PC-3 (cell line): ENCODE measurements at regions not wholly inside any gene's neighbourhood (a gene's known extent, or its start where the extent isn't known, plus 50 kb on each side); places are given as distances from the start of the nearest gene placed in this dataset.

Experiments used
- ATAC-seq: fragments of 200-7000 bp; cut with Tn5 transposase; 2 replicates; pipeline ENCODE4 v1.9.1; 2020; ENCODE audit warnings: mild to moderate bottlenecking, moderate library complexity
- BruUV-seq: library from RNA; stranded (reverse); fragments of 400-500 nt; replicated peaks from 2 replicates; lab custom pipeline; 2021; lab: Mats Ljungman, UMichigan
- CTCF ChIA-PET: fragments of 300-600 bp; sonication (Branson Sonifier 250); formaldehyde crosslinking; loops from one replicate; lab custom pipeline; 2022; ENCODE audit warnings: antibody characterized with exemption; lab: Charles Lee
- POLR2A ChIA-PET: fragments of 300-600 bp; sonication (Branson Sonifier 250); formaldehyde crosslinking; loops from one replicate; lab custom pipeline; 2022; ENCODE audit warnings: antibody characterized with exemption; ENCODE audit not compliant: unreplicated experiment; lab: Charles Lee
- DNase-seq: peaks from one replicate; pipeline ENCODE4 v3.0.0-alpha.2; 2015
- H2AFZ ChIP-seq: fragments of 300-600 bp; sonication (generic); 2 replicates; pipeline ENCODE4 v1.6.0; 2016; ENCODE audit warnings: antibody characterized with exemption, low read length
- H3F3A ChIP-seq: fragments of 300-600 bp; sonication (generic); one replicate; pipeline ENCODE4 v1.6.0; 2017; ENCODE audit warnings: antibody characterized with exemption, low read length, control low read depth, mild to moderate bottlenecking; ENCODE audit not compliant: unreplicated experiment
- H3K27ac ChIP-seq: fragments of 300-600 bp; sonication (generic); 2 replicates; pipeline ENCODE4 v1.5.1; 2016; ENCODE audit warnings: mild to moderate bottlenecking, low read length
- H3K27me3 ChIP-seq: fragments of 300-600 bp; sonication (generic); 2 replicates; pipeline ENCODE4 v1.6.1; 2016; ENCODE audit warnings: low read length, mixed read lengths
- H3K36me3 ChIP-seq: fragments of 300-600 bp; sonication (generic); 2 replicates; pipeline ENCODE4 v1.6.1; 2016; ENCODE audit warnings: low read depth, mixed run types, low read length, mixed read lengths
- H3K4me1 ChIP-seq: fragments of 300-600 bp; sonication (generic); 2 replicates; pipeline ENCODE4 v1.5.1; 2016; ENCODE audit warnings: low read length; ENCODE audit not compliant: insufficient read depth
- H3K4me2 ChIP-seq: fragments of 300-600 bp; sonication (generic); 2 replicates; pipeline ENCODE4 v1.6.0; 2016; ENCODE audit warnings: low read length
- H3K4me3 ChIP-seq: fragments of 300-600 bp; sonication (generic); 2 replicates; pipeline ENCODE4 v1.5.1; 2016; ENCODE audit warnings: mild to moderate bottlenecking, low read length, mixed read lengths
- H3K79me2 ChIP-seq: fragments of 300-600 bp; sonication (generic); 2 replicates; pipeline ENCODE4 v1.6.1; 2017; ENCODE audit warnings: low read length, mixed read lengths
- H3K9ac ChIP-seq: fragments of 300-600 bp; sonication (generic); 2 replicates; pipeline ENCODE4 v1.6.0; 2016; ENCODE audit warnings: mild to moderate bottlenecking, low read length
- H3K9me2 ChIP-seq: fragments of 300-600 bp; sonication (generic); replicated peaks from 2 replicates; pipeline ENCODE4 v1.6.1; 2016; ENCODE audit warnings: mixed run types, low read length, mixed read lengths
- H3K9me3 ChIP-seq: fragments of 300-600 bp; sonication (generic); 2 replicates; pipeline ENCODE4 v1.6.1; 2016; ENCODE audit warnings: low read length, mixed read lengths
- H4K20me1 ChIP-seq: fragments of 300-600 bp; sonication (generic); 2 replicates; pipeline ENCODE4 v1.6.1; 2016; ENCODE audit warnings: low read length, mixed read lengths
- EZH2 ChIP-seq: fragments of 300-600 bp; sonication (generic); IDR thresholded peaks from one replicate; pipeline ENCODE4 v1.6.1; 2017; ENCODE audit warnings: antibody characterized with exemption, mild to moderate bottlenecking, low read length; ENCODE audit not compliant: unreplicated experiment
- EZH2phosphoT487 ChIP-seq: fragments of 300-600 bp; sonication (generic); IDR thresholded peaks from 2 replicates; pipeline ENCODE4 v1.6.1; 2018; ENCODE audit warnings: mild to moderate bottlenecking, antibody characterized with exemption, low read length, borderline replicate concordance
- intact Hi-C: fragments of 100-400 bp; cut with micrococcal nuclease; formaldehyde crosslinking; loops from 2 replicates; pipeline ENCODE4 v1.9.0; 2023
- TF ChIP-seq, protein P1 (sequence below): fragments of 300-600 bp; sonication (generic); conservative IDR thresholded peaks from 2 replicates; pipeline ENCODE4 v1.5.1; 2017; ENCODE audit warnings: antibody characterized with exemption, low read depth, mild to moderate bottlenecking, low read length

GRCh38 chr15:38996111-38996631 lies 431.6 kb upstream of the RASGRP1 start:
- Histone ChIP-seq H3K4me1 (peaks cover 17% of the 10 kb centered on the region), H3K27me3 (no peaks in the 10 kb centered on the region), H3K27ac (0 out of 2 replicates have a peak overlapping the region, but pooled peaks have one; percentile 13), H3K4me3 (no peak overlapping the region), H3K4me2 (peak overlapping the region; percentile 2; the same call in 1 of the 2 replicates), H3K9me2 (no peaks in the 10 kb centered on the region), H3F3A (no peaks in the 10 kb centered on the region), H3K9me3 (no peaks in the 10 kb centered on the region), H4K20me1 (no peaks in the 10 kb centered on the region), H3K36me3 (no peaks in the 10 kb centered on the region), H3K79me2 (no peaks in the 10 kb centered on the region), H2AFZ (0 out of 2 replicates have a peak overlapping the region, but pooled peaks have one; percentile 7), H3K9ac (no peak overlapping the region)
- POLR2A ChIA-PET: no interaction called here
- TF ChIP-seq EZH2 (no peak), EZH2phosphoT487 (no peak)
- TF ChIP-seq, protein P1, sequence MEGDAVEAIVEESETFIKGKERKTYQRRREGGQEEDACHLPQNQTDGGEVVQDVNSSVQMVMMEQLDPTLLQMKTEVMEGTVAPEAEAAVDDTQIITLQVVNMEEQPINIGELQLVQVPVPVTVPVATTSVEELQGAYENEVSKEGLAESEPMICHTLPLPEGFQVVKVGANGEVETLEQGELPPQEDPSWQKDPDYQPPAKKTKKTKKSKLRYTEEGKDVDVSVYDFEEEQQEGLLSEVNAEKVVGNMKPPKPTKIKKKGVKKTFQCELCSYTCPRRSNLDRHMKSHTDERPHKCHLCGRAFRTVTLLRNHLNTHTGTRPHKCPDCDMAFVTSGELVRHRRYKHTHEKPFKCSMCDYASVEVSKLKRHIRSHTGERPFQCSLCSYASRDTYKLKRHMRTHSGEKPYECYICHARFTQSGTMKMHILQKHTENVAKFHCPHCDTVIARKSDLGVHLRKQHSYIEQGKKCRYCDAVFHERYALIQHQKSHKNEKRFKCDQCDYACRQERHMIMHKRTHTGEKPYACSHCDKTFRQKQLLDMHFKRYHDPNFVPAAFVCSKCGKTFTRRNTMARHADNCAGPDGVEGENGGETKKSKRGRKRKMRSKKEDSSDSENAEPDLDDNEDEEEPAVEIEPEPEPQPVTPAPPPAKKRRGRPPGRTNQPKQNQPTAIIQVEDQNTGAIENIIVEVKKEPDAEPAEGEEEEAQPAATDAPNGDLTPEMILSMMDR: no peak
- CTCF ChIA-PET: no interaction called here
- no TSS peak for BruUV-seq
- ATAC-seq: peak; percentile 70
- intact Hi-C loops: loop anchor here (2.0 to 10.0 kb wide), 2 partner anchors 35 to 129 kb away; no protein-coding TSS in a partner anchor
- DNase-seq: peak; percentile 81

DNA sequence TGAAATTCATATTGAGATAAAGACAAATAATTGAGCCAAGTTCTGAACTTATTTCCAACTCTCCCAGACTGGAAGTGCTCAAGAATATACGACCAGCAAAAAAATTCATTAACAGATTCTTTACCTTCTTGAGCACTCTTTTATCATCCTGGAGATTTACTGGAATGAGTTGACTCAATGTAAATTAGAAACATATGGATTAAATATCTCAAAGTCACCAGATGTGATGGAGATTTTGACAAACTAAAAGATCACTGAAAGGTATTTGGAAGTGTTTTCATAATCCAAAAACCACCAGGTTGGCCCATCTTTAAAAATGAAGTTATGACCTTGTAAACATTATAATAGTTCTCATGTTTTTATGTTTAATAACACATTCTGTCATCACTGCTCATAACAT lies 433.2 kb upstream of the RASGRP1 start:
- Histone ChIP-seq H3F3A (no peaks in the 10 kb centered on the region), H3K9ac (no peak overlapping the region), H3K79me2 (no peaks in the 10 kb centered on the region), H3K27ac (no peak overlapping the region), H3K9me3 (no peaks in the 10 kb centered on the region), H4K20me1 (no peaks in the 10 kb centered on the region), H3K4me2 (no peak overlapping the region), H3K27me3 (no peaks in the 10 kb centered on the region), H3K36me3 (no peaks in the 10 kb centered on the region), H3K4me3 (no peak overlapping the region), H3K9me2 (no peaks in the 10 kb centered on the region), H3K4me1 (peaks cover 17% of the 10 kb centered on the region), H2AFZ (no peak overlapping the region)
- intact Hi-C loops: loop anchor here (2.0 to 10.0 kb wide), 2 partner anchors 33 to 127 kb away; no protein-coding TSS in a partner anchor
- DNase-seq: no peak
- ChIA-PET CTCF (no interaction called here), POLR2A (no interaction called here)
- ATAC-seq: no peak
- no TSS peak for BruUV-seq
- TF ChIP-seq EZH2phosphoT487 (no peak), EZH2 (no peak)
- TF ChIP-seq, protein P1: no peak

- no peak overlapping the region for H2AFZ ChIP-seq
- no peaks in the 10 kb centered on the region for H3K9me3 ChIP-seq
- BruUV-seq: no TSS peak
- no peaks in the 10 kb centered on the region for H3F3A ChIP-seq
- DNase-seq: no peak
- H3K36me3 ChIP-seq: no peaks in the 10 kb centered on the region
- peaks cover 17% of the 10 kb centered on the region for H3K4me1 ChIP-seq
- H3K4me2 ChIP-seq: no peak overlapping the region
- no peak overlapping the region for H3K27ac ChIP-seq
- TF ChIP-seq EZH2phosphoT487 (no peak), EZH2 (no peak)
- TF ChIP-seq, protein P1: no peak
- no peaks in the 10 kb centered on the region for H4K20me1 ChIP-seq
- no peaks in the 10 kb centered on the region for H3K79me2 ChIP-seq
- no peaks in the 10 kb centered on the region for H3K27me3 ChIP-seq
- POLR2A ChIA-PET: no interaction called here
- H3K4me3 ChIP-seq: no peak overlapping the region
- no peaks in the 10 kb centered on the region for H3K9me2 ChIP-seq
- no peak for ATAC-seq
- CTCF ChIA-PET: no interaction called here
- intact Hi-C loops: no loop called here
- no peak overlapping the region for H3K9ac ChIP-seq
These were observed 435.6 kb upstream of the RASGRP1 start for GRCh38 chr15:39000008-39000734.
